T-helper 2 cell treated with Interferon-gamma antibody and Interleukin-4, amounts not matched to agents 5 μg/mL and 100 μg/mL, for 36 hours (primary cell): ENCODE measurements at regions not wholly inside any gene's neighbourhood (a gene's known extent, or its start where the extent isn't known, plus 50 kb on each side); places are given as distances from the start of the nearest gene placed in this dataset.

ENCODE experiments used
- DNase-seq: peaks from one replicate; pipeline ENCODE4 v3.0.0; 2021; ENCODE audit warnings: low spot score
- H3K27ac Mint-ChIP-seq: one replicate; pipeline ENCODE4 v1.8.0; 2021; ENCODE audit warnings: mild to moderate bottlenecking, mixed read lengths
- H3K27me3 Mint-ChIP-seq: one replicate; pipeline ENCODE4 v1.8.0; 2021; ENCODE audit warnings: low read depth, mixed read lengths
- H3K36me3 Mint-ChIP-seq: one replicate; pipeline ENCODE4 v1.8.0; 2021; ENCODE audit warnings: low read depth, mixed read lengths
- H3K4me1 Mint-ChIP-seq: one replicate; pipeline ENCODE4 v1.8.0; 2021; ENCODE audit warnings: low read depth, mixed read lengths
- H3K4me3 Mint-ChIP-seq: one replicate; pipeline ENCODE4 v1.8.0; 2022; ENCODE audit warnings: mild to moderate bottlenecking, moderate library complexity, mixed read lengths
- H3K9me3 Mint-ChIP-seq: one replicate; pipeline ENCODE4 v1.8.0; 2021; ENCODE audit warnings: mixed read lengths

GRCh38 chr12:107519906-107520859 is 165.4 kb upstream of the PWP1 start:
- peaks cover 6% of the 10 kb centered on the region for H3K4me1 Mint-ChIP-seq
- H3K27me3 Mint-ChIP-seq = no peaks in the 10 kb centered on the region
- H3K9me3 Mint-ChIP-seq = peaks cover 14% of the 10 kb centered on the region
- no peak for DNase-seq
- peaks cover 14% of the 10 kb centered on the region for H3K36me3 Mint-ChIP-seq
- no peak overlapping the region for H3K27ac Mint-ChIP-seq
- H3K4me3 Mint-ChIP-seq = no peak overlapping the region

- no peak for DNase-seq
- H3K9me3 Mint-ChIP-seq = peaks cover 14% of the 10 kb centered on the region
- H3K4me3 Mint-ChIP-seq = no peak overlapping the region
- no peaks in the 10 kb centered on the region for H3K4me1 Mint-ChIP-seq
- H3K36me3 Mint-ChIP-seq = peaks cover 14% of the 10 kb centered on the region
- H3K27ac Mint-ChIP-seq = no peak overlapping the region
- H3K27me3 Mint-ChIP-seq = no peaks in the 10 kb centered on the region
These were observed 163.7 kb upstream of the PWP1 start for GRCh38 chr12:107521826-107522355.

GRCh38 chr12:107522692-107523477 is 162.7 kb upstream of the PWP1 start:
- Mint-ChIP-seq H3K4me1 (no peaks in the 10 kb centered on the region), H3K27ac (no peak overlapping the region), H3K9me3 (peaks cover 8% of the 10 kb centered on the region), H3K36me3 (peaks cover 14% of the 10 kb centered on the region), H3K27me3 (no peaks in the 10 kb centered on the region), H3K4me3 (no peak overlapping the region)
- DNase-seq = no peak

GRCh38 chr12:107523775-107524535 is 161.6 kb upstream of the PWP1 start:
- H3K27ac Mint-ChIP-seq = no peak overlapping the region
- H3K36me3 Mint-ChIP-seq = peaks cover 14% of the 10 kb centered on the region
- H3K4me1 Mint-ChIP-seq = no peaks in the 10 kb centered on the region
- H3K4me3 Mint-ChIP-seq = no peak overlapping the region
- H3K9me3 Mint-ChIP-seq = peaks cover 7% of the 10 kb centered on the region
- H3K27me3 Mint-ChIP-seq = no peaks in the 10 kb centered on the region
- DNase-seq = no peak

- no peak for DNase-seq
- Mint-ChIP-seq H3K4me3 (no peak overlapping the region), H3K27me3 (no peaks in the 10 kb centered on the region), H3K27ac (no peak overlapping the region), H3K9me3 (peaks cover 7% of the 10 kb centered on the region), H3K4me1 (no peaks in the 10 kb centered on the region), H3K36me3 (peaks cover 14% of the 10 kb centered on the region)
These were observed 160.4 kb upstream of the PWP1 start for GRCh38 chr12:107525063-107525718.

- H3K4me3 Mint-ChIP-seq = no peak overlapping the region
- peaks cover 11% of the 10 kb centered on the region for H3K36me3 Mint-ChIP-seq
- H3K4me1 Mint-ChIP-seq = no peaks in the 10 kb centered on the region
- no peak overlapping the region for H3K27ac Mint-ChIP-seq
- H3K27me3 Mint-ChIP-seq = no peaks in the 10 kb centered on the region
- H3K9me3 Mint-ChIP-seq = peaks cover 7% of the 10 kb centered on the region
- DNase-seq = no peak
These were observed 159.7 kb upstream of the PWP1 start for GRCh38 chr12:107525719-107526554.

- peaks cover 5% of the 10 kb centered on the region for H3K9me3 Mint-ChIP-seq
- peaks cover 5% of the 10 kb centered on the region for H3K36me3 Mint-ChIP-seq
- H3K4me3 Mint-ChIP-seq = no peak overlapping the region
- no peak for DNase-seq
- H3K27me3 Mint-ChIP-seq = no peaks in the 10 kb centered on the region
- no peak overlapping the region for H3K27ac Mint-ChIP-seq
- H3K4me1 Mint-ChIP-seq = no peaks in the 10 kb centered on the region
These were observed 158.9 kb upstream of the PWP1 start for GRCh38 chr12:107526555-107527180.

- Mint-ChIP-seq H3K4me1 (peaks cover 7% of the 10 kb centered on the region), H3K4me3 (no peak overlapping the region), H3K9me3 (no peaks in the 10 kb centered on the region), H3K27ac (no peak overlapping the region), H3K27me3 (no peaks in the 10 kb centered on the region), H3K36me3 (no peaks in the 10 kb centered on the region)
- DNase-seq = no peak
These were observed 156.8 kb upstream of the PWP1 start for GRCh38 chr12:107528731-107529365.

- Mint-ChIP-seq H3K9me3 (no peaks in the 10 kb centered on the region), H3K27ac (no peak overlapping the region), H3K36me3 (no peaks in the 10 kb centered on the region), H3K27me3 (peaks cover 3% of the 10 kb centered on the region), H3K4me3 (no peak overlapping the region), H3K4me1 (peaks cover 7% of the 10 kb centered on the region)
- DNase-seq = no peak
These were observed 155.6 kb upstream of the PWP1 start for GRCh38 chr12:107529991-107530390.

- Mint-ChIP-seq H3K4me3 (no peak overlapping the region), H3K36me3 (no peaks in the 10 kb centered on the region), H3K4me1 (peaks cover 7% of the 10 kb centered on the region), H3K27ac (no peak overlapping the region), H3K9me3 (no peaks in the 10 kb centered on the region), H3K27me3 (peaks cover 3% of the 10 kb centered on the region)
- DNase-seq = no peak
These were observed 154.9 kb upstream of the PWP1 start for GRCh38 chr12:107530701-107531100.

GRCh38 chr12:107533218-107533617 is 152.4 kb upstream of the PWP1 start:
- no peak for DNase-seq
- Mint-ChIP-seq H3K27me3 (peaks cover 3% of the 10 kb centered on the region), H3K27ac (no peak overlapping the region), H3K36me3 (no peaks in the 10 kb centered on the region), H3K4me3 (no peak overlapping the region), H3K9me3 (no peaks in the 10 kb centered on the region), H3K4me1 (peaks cover 7% of the 10 kb centered on the region)

GRCh38 chr12:107536613-107537012 is 149.0 kb upstream of the PWP1 start:
- no peak for DNase-seq
- peaks cover 9% of the 10 kb centered on the region for H3K4me1 Mint-ChIP-seq
- no peaks in the 10 kb centered on the region for H3K36me3 Mint-ChIP-seq
- H3K9me3 Mint-ChIP-seq = no peaks in the 10 kb centered on the region
- peaks cover 3% of the 10 kb centered on the region for H3K27me3 Mint-ChIP-seq
- H3K27ac Mint-ChIP-seq = no peak overlapping the region
- no peak overlapping the region for H3K4me3 Mint-ChIP-seq
